PC-3 (cell line): ENCODE measurements at regions not wholly inside any gene's neighbourhood (a gene's known extent, or its start where the extent isn't known, plus 50 kb on each side); places are given as distances from the start of the nearest gene placed in this dataset.
"Not testable (repeated sequence)": the region's sequence is repeated elsewhere in the genome, so short reads cannot be mapped to it uniquely, and the experiment has no call there.

Experiments
- CTCF ChIP-seq: fragments of 300-600 bp; sonication (generic); conservative IDR thresholded peaks from 2 replicates; pipeline ENCODE4 v1.5.1; 2017; ENCODE audit warnings: antibody characterized with exemption, low read depth, mild to moderate bottlenecking, low read length
- EZH2 ChIP-seq: fragments of 300-600 bp; sonication (generic); IDR thresholded peaks from one replicate; pipeline ENCODE4 v1.6.1; 2017; ENCODE audit warnings: antibody characterized with exemption, mild to moderate bottlenecking, low read length; ENCODE audit not compliant: unreplicated experiment
- EZH2phosphoT487 ChIP-seq: fragments of 300-600 bp; sonication (generic); IDR thresholded peaks from 2 replicates; pipeline ENCODE4 v1.6.1; 2018; ENCODE audit warnings: mild to moderate bottlenecking, antibody characterized with exemption, low read length, borderline replicate concordance

GRCh38 chr19:28351321-28351720, 861.6 kb downstream of the UQCRFS1 start:
- not testable (repeated sequence) for TF ChIP-seq CTCF, EZH2, EZH2phosphoT487
